ENCODE measurements at regions not wholly inside any gene's neighbourhood (a gene's known extent, or its start where the extent isn't known, plus 50 kb on each side); places are given as distances from the start of the nearest gene placed in this dataset.

DNA sequence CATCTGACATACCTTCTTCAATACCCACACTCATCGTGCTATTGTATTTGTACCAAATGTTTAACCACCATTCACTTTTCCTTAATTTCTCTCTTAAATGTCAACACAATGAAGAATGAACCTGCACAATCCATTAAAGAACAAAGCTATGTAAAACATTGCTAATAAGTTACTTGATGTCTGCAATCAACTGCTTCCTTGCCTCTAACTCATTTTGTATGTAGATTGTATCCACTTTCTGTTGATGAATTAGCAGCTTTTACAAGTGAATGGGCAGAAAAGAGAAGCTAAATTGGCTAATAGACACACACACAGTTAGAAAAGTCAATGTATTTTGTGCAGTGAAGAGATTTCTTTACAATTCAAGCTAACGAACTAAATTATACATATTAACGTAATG lies 212.5 kb upstream of the NDST3 start:
- intact Hi-C loops (cut with DNase I; ENCODE audit: low total_unique reads) = no loop called here
- TF ChIP-seq POLR2A (IDR thresholded peaks at IDR 0.05) = no peak
- TF ChIP-seq, protein P1, sequence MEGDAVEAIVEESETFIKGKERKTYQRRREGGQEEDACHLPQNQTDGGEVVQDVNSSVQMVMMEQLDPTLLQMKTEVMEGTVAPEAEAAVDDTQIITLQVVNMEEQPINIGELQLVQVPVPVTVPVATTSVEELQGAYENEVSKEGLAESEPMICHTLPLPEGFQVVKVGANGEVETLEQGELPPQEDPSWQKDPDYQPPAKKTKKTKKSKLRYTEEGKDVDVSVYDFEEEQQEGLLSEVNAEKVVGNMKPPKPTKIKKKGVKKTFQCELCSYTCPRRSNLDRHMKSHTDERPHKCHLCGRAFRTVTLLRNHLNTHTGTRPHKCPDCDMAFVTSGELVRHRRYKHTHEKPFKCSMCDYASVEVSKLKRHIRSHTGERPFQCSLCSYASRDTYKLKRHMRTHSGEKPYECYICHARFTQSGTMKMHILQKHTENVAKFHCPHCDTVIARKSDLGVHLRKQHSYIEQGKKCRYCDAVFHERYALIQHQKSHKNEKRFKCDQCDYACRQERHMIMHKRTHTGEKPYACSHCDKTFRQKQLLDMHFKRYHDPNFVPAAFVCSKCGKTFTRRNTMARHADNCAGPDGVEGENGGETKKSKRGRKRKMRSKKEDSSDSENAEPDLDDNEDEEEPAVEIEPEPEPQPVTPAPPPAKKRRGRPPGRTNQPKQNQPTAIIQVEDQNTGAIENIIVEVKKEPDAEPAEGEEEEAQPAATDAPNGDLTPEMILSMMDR (IDR thresholded peaks at IDR 0.05) = no peak
- H3K4me3 ChIP-seq (ENCODE audit: low read depth, poor library complexity, severe bottlenecking) = no peak overlapping the region
- 71 to 75% methylated on average over 3 of the region's 3 CpGs for WGBS, 2 donors
- DNase-seq (ENCODE audit: low spot score in 2 of 2) = no peak

DNA sequence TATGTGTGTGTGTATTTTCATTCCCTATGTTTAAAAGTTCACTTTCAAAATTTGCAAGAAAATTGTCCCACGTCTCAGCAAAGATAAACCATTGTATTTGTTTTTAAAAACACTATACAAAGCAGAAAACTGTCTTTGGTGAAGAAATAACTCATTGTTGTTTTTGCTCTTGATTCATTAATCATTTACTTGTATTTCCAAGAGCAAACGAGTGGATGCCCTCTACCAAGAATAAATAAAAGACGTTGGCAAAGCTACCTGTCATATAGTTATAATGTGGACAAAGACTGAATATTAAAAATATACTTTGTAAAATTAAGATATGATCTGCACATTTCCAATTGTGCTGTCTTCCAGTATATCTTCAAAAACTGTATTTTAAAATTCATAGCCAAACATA lies 210.9 kb upstream of the NDST3 start:
- intact Hi-C loops (cut with DNase I; ENCODE audit: low total_unique reads) = no loop called here
- H3K4me3 ChIP-seq (ENCODE audit: low read depth, poor library complexity, severe bottlenecking) = no peak overlapping the region
- DNase-seq (ENCODE audit: low spot score in 2 of 2) = no peak
- WGBS, 2 donors = 79 to 80% methylated on average over 3 of the region's 3 CpGs
- TF ChIP-seq, protein P1 (IDR thresholded peaks at IDR 0.05) = no peak
- TF ChIP-seq POLR2A (IDR thresholded peaks at IDR 0.05) = no peak

GRCh38 chr4:117825600-117825999 lies 208.7 kb upstream of the NDST3 start:
- TF ChIP-seq, protein P1 (IDR thresholded peaks at IDR 0.05) = no peak
- TF ChIP-seq POLR2A (IDR thresholded peaks at IDR 0.05) = no peak
- DNase-seq (ENCODE audit: low spot score in 2 of 2) = no peak
- intact Hi-C loops (cut with DNase I; ENCODE audit: low total_unique reads) = no loop called here
- 32 to 33% methylated on average over 1 of the region's 1 CpG for WGBS, 2 donors
- H3K4me3 ChIP-seq (ENCODE audit: low read depth, poor library complexity, severe bottlenecking) = no peak overlapping the region

GRCh38 chr4:117831060-117831683 lies 203.1 kb upstream of the NDST3 start:
- no peak overlapping the region for H3K4me3 ChIP-seq (ENCODE audit: low read depth, poor library complexity, severe bottlenecking)
- TF ChIP-seq POLR2A (IDR thresholded peaks at IDR 0.05) = no peak
- TF ChIP-seq, protein P1 (IDR thresholded peaks at IDR 0.05) = no peak
- 78 to 81% methylated on average over 10 of the region's 10 CpGs for WGBS, 2 donors
- intact Hi-C loops (cut with DNase I; ENCODE audit: low total_unique reads) = no loop called here
- DNase-seq (ENCODE audit: low spot score in 2 of 2) = no peak

GRCh38 chr4:117835566-117835965 lies 198.7 kb upstream of the NDST3 start:
- DNase-seq (ENCODE audit: low spot score in 2 of 2) = no peak
- no peak overlapping the region for H3K4me3 ChIP-seq (ENCODE audit: low read depth, poor library complexity, severe bottlenecking)
- TF ChIP-seq POLR2A (IDR thresholded peaks at IDR 0.05) = no peak
- TF ChIP-seq, protein P1 (IDR thresholded peaks at IDR 0.05) = no peak
- intact Hi-C loops (cut with DNase I; ENCODE audit: low total_unique reads) = no loop called here
- WGBS, 2 donors = 94 to 95% methylated on average over 10 of the region's 10 CpGs

DNA sequence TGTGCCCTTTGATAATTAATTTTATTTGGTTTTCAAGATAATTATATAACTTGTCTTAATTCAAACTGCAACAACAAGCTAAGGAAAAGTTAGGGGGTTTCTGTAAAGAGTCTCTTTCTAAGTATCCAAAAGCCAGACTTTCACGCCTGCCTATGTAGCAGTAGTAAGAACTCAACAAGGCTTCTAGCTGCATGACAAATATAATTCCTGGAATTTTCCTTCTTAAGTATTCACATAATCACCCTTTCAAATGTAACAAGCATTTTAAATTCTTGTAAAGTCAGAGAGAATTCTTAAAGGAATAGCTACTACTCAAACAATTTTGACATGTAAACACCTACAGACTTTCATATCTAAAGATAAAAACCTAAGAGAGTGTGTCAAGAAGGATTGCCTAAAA lies 189.7 kb upstream of the NDST3 start:
- WGBS, 2 donors = 86 to 90% methylated on average over 1 of the region's 1 CpG
- intact Hi-C loops (cut with DNase I; ENCODE audit: low total_unique reads) = no loop called here
- DNase-seq (ENCODE audit: low spot score in 2 of 2) = no peak
- TF ChIP-seq, protein P1 (IDR thresholded peaks at IDR 0.05) = no peak
- no peak for TF ChIP-seq POLR2A (IDR thresholded peaks at IDR 0.05)
- no peak overlapping the region for H3K4me3 ChIP-seq (ENCODE audit: low read depth, poor library complexity, severe bottlenecking)

Data from lower leg skin (tissue), 4 donors.